NCI-H146 treated with DMSO at 0.1 percent for 48 hours (cell line): ENCODE measurements at regions not wholly inside any gene's neighbourhood (a gene's known extent, or its start where the extent isn't known, plus 50 kb on each side); places are given as distances from the start of the nearest gene placed in this dataset.

Experiments
- DNase-seq: peaks from one replicate; lab custom pipeline; 2025; ENCODE audit not compliant: unreplicated experiment; lab: John Stamatoyannopoulos, UW

- no peak for DNase-seq
These were observed 132.8 kb upstream of the TCERG1L start for GRCh38 chr10:131444286-131444685.

- no peak for DNase-seq
These were observed 133.4 kb upstream of the TCERG1L start for GRCh38 chr10:131444862-131445461.

- no peak for DNase-seq
These were observed 134.1 kb upstream of the TCERG1L start for GRCh38 chr10:131445623-131446022.

- DNase-seq: no peak
These were observed 134.7 kb upstream of the TCERG1L start for GRCh38 chr10:131446171-131446570.

- no peak for DNase-seq
These were observed 136.7 kb upstream of the TCERG1L start for GRCh38 chr10:131448171-131448570.

- no peak for DNase-seq
These were observed 137.4 kb upstream of the TCERG1L start for GRCh38 chr10:131448883-131449282.

- DNase-seq: no peak
These were observed 138.8 kb upstream of the TCERG1L start for GRCh38 chr10:131450216-131450765.

GRCh38 chr10:131451407-131452015, 140.0 kb upstream of the TCERG1L start:
- DNase-seq: no peak

- DNase-seq: peak; percentile 9
These were observed 141.6 kb upstream of the TCERG1L start for GRCh38 chr10:131452926-131453720.

- DNase-seq: no peak
These were observed 142.5 kb upstream of the TCERG1L start for GRCh38 chr10:131453721-131454634.

GRCh38 chr10:131456411-131456810, 144.9 kb upstream of the TCERG1L start:
- DNase-seq: no peak

- no peak for DNase-seq
These were observed 149.6 kb upstream of the TCERG1L start for GRCh38 chr10:131461093-131461492.

GRCh38 chr10:131464789-131465188, 153.3 kb upstream of the TCERG1L start:
- DNase-seq: no peak

- no peak for DNase-seq
These were observed 158.0 kb upstream of the TCERG1L start for GRCh38 chr10:131469551-131469950.

GRCh38 chr10:131473645-131474044, 162.1 kb upstream of the TCERG1L start:
- DNase-seq: no peak

- DNase-seq: no peak
These were observed 162.9 kb upstream of the TCERG1L start for GRCh38 chr10:131474416-131474815.

- DNase-seq: no peak
These were observed 163.5 kb upstream of the TCERG1L start for GRCh38 chr10:131475043-131475442.

- no peak for DNase-seq
These were observed 164.3 kb upstream of the TCERG1L start for GRCh38 chr10:131475803-131476202.

- no peak for DNase-seq
These were observed 166.1 kb upstream of the TCERG1L start for GRCh38 chr10:131477457-131478121.

GRCh38 chr10:131478377-131478989, 167.0 kb upstream of the TCERG1L start:
- no peak for DNase-seq
